ENCODE measurements at regions not wholly inside any gene's neighbourhood (a gene's known extent, or its start where the extent isn't known, plus 50 kb on each side); places are given as distances from the start of the nearest gene placed in this dataset.

DNA sequence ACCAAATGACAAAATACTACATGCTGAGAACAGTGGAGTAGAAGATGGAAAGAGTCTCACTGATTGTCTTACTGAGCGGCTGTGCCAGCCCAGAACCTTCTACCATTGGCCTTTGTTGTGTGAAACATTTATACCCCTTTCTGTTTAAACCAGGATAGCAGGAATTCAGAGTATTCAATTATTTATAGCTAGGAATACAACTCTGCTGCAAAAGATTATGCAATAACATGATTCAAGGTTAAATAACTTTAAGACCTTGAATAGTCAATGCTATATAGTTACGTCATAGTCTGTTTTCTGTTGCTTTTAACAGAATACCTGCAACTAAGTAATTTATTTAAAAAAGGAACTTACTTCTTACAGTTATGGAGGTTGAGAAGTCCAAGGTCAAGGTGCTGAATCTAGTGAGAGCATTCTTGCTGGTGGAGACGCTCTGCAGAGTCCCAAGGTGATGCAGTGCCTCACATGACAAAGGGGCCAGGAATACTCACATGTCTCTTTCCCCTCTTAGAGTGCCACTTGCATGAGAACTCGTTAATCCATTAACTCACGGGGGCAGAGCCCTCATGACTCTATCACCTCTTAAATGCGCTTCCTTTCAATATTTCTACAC lies 371.8 kb downstream of the MDFIC start:
- TF ChIP-seq POLR2A (IDR thresholded peaks at IDR 0.05; ENCODE audit: low read length) (no peak), GATA1 (IDR thresholded peaks at IDR 0.05; ENCODE audit: low read depth, low read length) (no peak)

Data from erythroblast (primary cell).